HG03097 (cell line): ENCODE measurements at regions not wholly inside any gene's neighbourhood (a gene's known extent, or its start where the extent isn't known, plus 50 kb on each side); places are given as distances from the start of the nearest gene placed in this dataset.

Source experiments
- ATAC-seq: cut with Tn5 transposase; IDR thresholded peaks from one replicate; pipeline ENCODE4 v1.9.1; 2021; ENCODE audit not compliant: unreplicated experiment, low FRiP score

GRCh38 chr1:200323856-200324400 lies 85.9 kb downstream of the ZNF281 start:
- no peak for ATAC-seq

DNA sequence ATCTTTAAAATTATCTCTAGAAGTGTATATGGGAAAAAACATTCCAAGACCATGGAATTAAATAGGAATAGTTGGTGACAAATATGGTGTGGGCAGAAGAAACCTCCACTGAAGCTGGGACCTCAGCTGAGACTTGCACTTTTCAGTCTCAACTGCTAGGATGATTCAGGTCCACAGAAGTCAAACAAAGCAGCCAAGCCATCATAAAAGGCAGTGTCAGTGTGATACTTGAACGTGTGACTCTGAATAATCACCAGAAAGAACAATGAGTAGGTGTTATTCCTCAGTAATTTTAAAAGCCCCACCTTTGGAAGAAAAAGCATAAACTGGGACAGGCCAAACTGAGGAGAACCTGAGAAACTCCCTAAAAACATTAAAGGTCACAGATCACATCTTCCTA lies 90.7 kb downstream of the ZNF281 start:
- ATAC-seq, result no peak

- ATAC-seq, result no peak
These were observed 92.6 kb downstream of the ZNF281 start for GRCh38 chr1:200317236-200317635.

- ATAC-seq, result no peak
These were observed 93.6 kb downstream of the ZNF281 start for GRCh38 chr1:200316148-200316803.

- ATAC-seq, result no peak
These were observed 95.6 kb downstream of the ZNF281 start for GRCh38 chr1:200314085-200314750.

GRCh38 chr1:200311256-200311655 lies 98.6 kb downstream of the ZNF281 start:
- ATAC-seq, result no peak

DNA sequence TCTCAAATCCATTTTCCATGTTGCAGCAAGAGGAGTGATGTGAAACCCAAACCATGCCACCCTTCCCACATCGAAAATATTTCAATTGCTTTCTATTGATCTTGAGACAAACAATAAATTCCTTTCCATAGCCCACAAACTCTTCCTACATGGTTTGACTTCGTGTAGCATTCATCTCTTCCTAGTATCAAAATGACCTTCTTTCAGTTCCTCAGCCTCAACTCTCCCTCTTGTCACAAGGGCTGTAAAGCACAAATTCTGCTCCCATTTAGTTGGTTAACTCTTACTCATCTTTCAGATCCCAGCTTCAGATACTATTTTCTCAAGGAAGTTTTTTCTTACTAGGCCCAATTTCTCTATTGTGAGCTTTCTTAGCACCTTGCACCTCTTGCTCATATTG lies 99.0 kb downstream of the ZNF281 start:
- ATAC-seq, result no peak

- ATAC-seq, result no peak
These were observed 102.1 kb downstream of the ZNF281 start for GRCh38 chr1:200307755-200308066.

DNA sequence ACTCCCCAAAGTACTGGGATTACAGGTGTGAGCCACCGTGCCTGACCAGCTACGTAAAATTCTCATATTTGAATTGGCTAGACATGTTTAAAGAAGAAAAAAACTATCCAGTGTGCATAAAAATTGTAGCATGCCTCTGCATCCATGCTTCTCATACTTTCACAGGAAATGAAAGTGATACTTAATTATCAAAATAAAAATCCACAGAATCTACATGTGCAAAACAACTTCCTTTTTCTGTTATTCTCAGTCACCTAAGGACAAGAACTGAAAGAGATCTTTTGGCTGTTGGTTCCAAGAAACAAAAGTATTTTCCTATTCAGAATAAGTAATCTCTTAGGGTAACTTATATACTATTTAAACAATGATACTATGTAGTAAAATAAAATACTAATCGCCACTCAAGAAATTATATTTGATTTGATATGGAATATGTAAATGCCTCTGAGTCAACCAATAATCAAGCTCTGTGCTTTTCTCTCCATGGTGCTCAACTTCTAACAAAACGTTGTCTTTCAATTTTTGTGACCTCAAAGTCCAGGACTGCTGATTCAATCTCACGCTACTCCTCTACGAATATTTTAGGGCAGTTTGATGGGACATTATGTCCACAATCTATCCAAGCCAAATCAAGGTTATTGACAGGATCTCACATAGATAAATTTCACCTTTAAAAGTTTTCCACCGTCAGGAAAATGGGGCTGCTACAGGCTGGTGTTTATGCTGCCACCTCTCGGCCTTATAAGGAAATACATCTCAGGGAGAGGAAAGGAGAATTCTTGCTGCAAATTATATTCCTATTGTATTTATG lies 102.7 kb downstream of the ZNF281 start:
- ATAC-seq, result no peak

GRCh38 chr1:200305806-200306205 lies 104.0 kb downstream of the ZNF281 start:
- no peak for ATAC-seq

- no peak for ATAC-seq
These were observed 105.7 kb downstream of the ZNF281 start for GRCh38 chr1:200304171-200304570.

DNA sequence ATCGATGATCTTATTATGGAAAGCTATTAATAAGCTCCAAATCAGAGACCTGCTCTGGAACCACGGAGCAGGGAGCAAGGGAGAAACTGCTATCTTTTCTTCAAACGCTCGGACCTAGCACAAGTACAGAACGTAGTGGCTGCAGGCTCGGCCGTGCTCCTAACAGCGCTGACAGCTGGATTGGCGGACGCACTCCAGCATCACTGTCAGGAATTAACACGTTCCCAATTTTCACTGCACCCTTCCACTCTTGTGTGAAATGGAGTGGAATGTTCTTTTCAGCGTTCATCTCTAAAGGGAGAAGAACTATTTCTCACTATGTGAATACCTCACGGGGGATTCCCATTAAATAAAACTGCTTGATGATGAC lies 106.9 kb downstream of the ZNF281 start:
- ATAC-seq, result no peak

DNA sequence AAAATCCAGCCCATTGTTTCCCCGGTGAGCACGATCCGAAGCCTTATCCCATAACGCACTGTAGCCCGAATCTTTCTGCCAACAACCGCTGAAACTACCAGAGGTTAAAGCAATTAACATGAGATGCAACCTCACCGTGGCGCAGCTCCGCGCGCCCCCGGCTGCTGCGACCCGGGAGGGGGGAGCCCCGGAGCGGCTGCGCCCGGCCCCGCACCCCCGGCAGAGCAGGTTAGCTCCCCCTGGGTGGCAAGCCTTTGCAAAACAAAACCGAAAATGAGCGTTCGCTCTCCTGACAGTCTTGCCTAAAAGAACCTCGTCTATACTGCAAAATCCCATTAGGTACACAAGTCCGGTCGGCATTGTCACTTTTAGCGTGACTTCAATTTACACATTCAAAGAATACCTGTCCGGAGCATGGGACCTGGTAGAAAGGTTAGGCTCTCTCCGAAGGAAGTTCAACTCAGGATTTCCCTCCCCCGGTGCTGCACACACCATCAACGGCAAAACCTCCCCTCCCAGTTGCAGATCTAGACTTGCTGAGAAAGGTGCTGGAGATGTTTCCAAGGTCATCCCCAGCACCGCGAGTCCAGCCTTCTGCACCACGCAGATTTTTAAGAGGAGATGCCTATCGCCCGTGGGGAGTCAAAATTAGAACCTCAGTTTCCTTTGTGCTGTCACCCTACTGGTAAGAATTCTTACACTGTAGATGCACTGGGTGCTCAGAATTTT lies 107.5 kb downstream of the ZNF281 start:
- peak; percentile 47 for ATAC-seq

- no peak for ATAC-seq
These were observed 108.7 kb downstream of the ZNF281 start for GRCh38 chr1:200301152-200301551.

- ATAC-seq, result no peak
These were observed 110.3 kb downstream of the ZNF281 start for GRCh38 chr1:200299571-200299970.

DNA sequence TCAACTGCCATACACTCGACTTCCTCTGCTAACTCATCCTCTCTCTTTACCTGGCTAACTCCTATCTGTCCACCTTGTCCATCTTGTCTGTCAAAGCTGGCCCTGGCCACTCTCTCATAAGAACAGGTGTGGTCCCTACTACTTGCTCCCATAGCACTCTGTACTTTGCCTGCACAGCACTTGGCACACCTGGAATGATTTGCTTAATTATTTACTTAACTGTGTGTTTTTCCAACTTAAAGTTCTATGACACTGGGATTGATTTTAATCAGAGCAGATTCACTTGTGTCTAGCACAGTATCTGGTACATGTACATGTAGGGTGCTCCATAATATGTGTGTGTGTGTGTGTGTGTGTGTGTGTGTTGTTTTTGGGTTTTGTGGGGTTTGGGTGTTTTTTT lies 111.6 kb downstream of the ZNF281 start:
- ATAC-seq, result no peak

- ATAC-seq, result no peak
These were observed 113.7 kb downstream of the ZNF281 start for GRCh38 chr1:200296091-200296661.

DNA sequence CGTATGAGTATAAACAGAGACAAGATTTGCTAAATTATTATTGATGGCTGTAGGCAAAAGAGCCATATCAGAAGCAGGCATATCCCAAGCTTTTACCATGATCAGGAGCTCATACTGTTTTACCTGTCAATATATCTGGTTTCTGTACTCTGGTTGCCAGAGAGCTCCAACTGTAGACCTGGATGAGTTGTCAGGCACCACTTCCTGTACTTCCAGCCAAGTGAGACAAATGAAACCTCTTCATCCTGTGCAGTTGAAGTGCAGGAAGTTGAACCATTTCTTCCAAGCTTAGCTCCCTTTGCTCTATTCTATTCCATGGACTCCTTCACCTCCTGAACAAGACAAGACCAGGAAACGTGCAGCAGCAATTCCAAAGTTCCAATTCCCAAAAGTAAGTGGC lies 115.6 kb downstream of the ZNF281 start:
- ATAC-seq, result no peak

- ATAC-seq, result no peak
These were observed 117.1 kb downstream of the ZNF281 start for GRCh38 chr1:200292699-200293098.

- ATAC-seq, result no peak
These were observed 118.7 kb downstream of the ZNF281 start for GRCh38 chr1:200291106-200291505.
